HUES48 (cell line): ENCODE measurements at regions not wholly inside any gene's neighbourhood (a gene's known extent, or its start where the extent isn't known, plus 50 kb on each side); places are given as distances from the start of the nearest gene placed in this dataset.

Experiments
- H3K27ac ChIP-seq: one replicate; pipeline ENCODE4 v1.7.0; 2013; ENCODE audit warnings: low read depth, low read length, inconsistent platforms
- H3K27me3 ChIP-seq: 2 replicates; pipeline ENCODE4 v1.6.1; 2013; ENCODE audit warnings: mild to moderate bottlenecking, low read length; ENCODE audit not compliant: control insufficient read depth, insufficient read depth
- H3K36me3 ChIP-seq: 2 replicates; pipeline ENCODE4 v1.6.1; 2013; ENCODE audit warnings: low read length; ENCODE audit not compliant: control insufficient read depth, insufficient read depth
- H3K4me1 ChIP-seq: 2 replicates; pipeline ENCODE4 v1.6.1; 2013; ENCODE audit warnings: mild to moderate bottlenecking, low read length; ENCODE audit not compliant: control insufficient read depth, insufficient read depth
- H3K4me3 ChIP-seq: 2 replicates; pipeline ENCODE4 v1.5.1; 2013; ENCODE audit warnings: mild to moderate bottlenecking, low read depth, low read length
- H3K9ac ChIP-seq: 2 replicates; pipeline ENCODE4 v1.6.1; 2013; ENCODE audit warnings: mild to moderate bottlenecking, low read depth, low read length, moderate library complexity
- H3K9me3 ChIP-seq: 2 replicates; pipeline ENCODE4 v1.6.1; 2013; ENCODE audit warnings: low read length; ENCODE audit not compliant: control insufficient read depth, insufficient read depth

- Histone ChIP-seq H3K4me1 (peaks cover 28% of the 10 kb centered on the region), H3K36me3 (no peaks in the 10 kb centered on the region), H3K27ac (no peak overlapping the region), H3K9ac (no peak overlapping the region), H3K9me3 (no peaks in the 10 kb centered on the region), H3K27me3 (no peaks in the 10 kb centered on the region), H3K4me3 (no peak overlapping the region)
These were observed 249.3 kb upstream of the ZNF717 start for GRCh38 chr3:76034649-76035048.

GRCh38 chr3:76035117-76035516 lies 249.8 kb upstream of the ZNF717 start:
- Histone ChIP-seq H3K4me3 (no peak overlapping the region), H3K36me3 (no peaks in the 10 kb centered on the region), H3K27me3 (no peaks in the 10 kb centered on the region), H3K9ac (no peak overlapping the region), H3K9me3 (no peaks in the 10 kb centered on the region), H3K27ac (no peak overlapping the region), H3K4me1 (peaks cover 32% of the 10 kb centered on the region)

GRCh38 chr3:76038949-76039348 lies 253.6 kb upstream of the ZNF717 start:
- H3K27ac ChIP-seq: peak overlapping the region; percentile 96
- no peaks in the 10 kb centered on the region for H3K9me3 ChIP-seq
- no peaks in the 10 kb centered on the region for H3K36me3 ChIP-seq
- no peak overlapping the region for H3K4me3 ChIP-seq
- no peaks in the 10 kb centered on the region for H3K27me3 ChIP-seq
- peak overlapping the region; percentile 60 for H3K9ac ChIP-seq
- H3K4me1 ChIP-seq: peaks cover 64% of the 10 kb centered on the region

GRCh38 chr3:76039431-76039830 lies 254.1 kb upstream of the ZNF717 start:
- H3K27ac ChIP-seq: peak overlapping the region; percentile 96
- H3K27me3 ChIP-seq: no peaks in the 10 kb centered on the region
- no peaks in the 10 kb centered on the region for H3K9me3 ChIP-seq
- peak overlapping the region; percentile 60 for H3K9ac ChIP-seq
- H3K36me3 ChIP-seq: no peaks in the 10 kb centered on the region
- peak overlapping the region; percentile 40; the same call in 1 of the 2 replicates for H3K4me3 ChIP-seq
- H3K4me1 ChIP-seq: peaks cover 68% of the 10 kb centered on the region

GRCh38 chr3:76040946-76041345 lies 255.6 kb upstream of the ZNF717 start:
- Histone ChIP-seq H3K9ac (no peak overlapping the region), H3K36me3 (no peaks in the 10 kb centered on the region), H3K27ac (peak overlapping the region; percentile 65), H3K9me3 (no peaks in the 10 kb centered on the region), H3K4me1 (peaks cover 76% of the 10 kb centered on the region), H3K4me3 (no peak overlapping the region), H3K27me3 (no peaks in the 10 kb centered on the region)

- H3K27ac ChIP-seq: peak overlapping the region; percentile 97
- H3K27me3 ChIP-seq: no peaks in the 10 kb centered on the region
- peak overlapping the region; percentile 2; the same call in 1 of the 2 replicates for H3K4me3 ChIP-seq
- H3K4me1 ChIP-seq: peaks cover 70% of the 10 kb centered on the region
- peak overlapping the region; percentile 47; the same call in 1 of the 2 replicates for H3K9ac ChIP-seq
- no peaks in the 10 kb centered on the region for H3K9me3 ChIP-seq
- no peaks in the 10 kb centered on the region for H3K36me3 ChIP-seq
These were observed 258.4 kb upstream of the ZNF717 start for GRCh38 chr3:76043746-76044145.

- Histone ChIP-seq H3K9me3 (no peaks in the 10 kb centered on the region), H3K4me1 (peaks cover 59% of the 10 kb centered on the region), H3K27ac (peak overlapping the region; percentile 97), H3K27me3 (no peaks in the 10 kb centered on the region), H3K36me3 (no peaks in the 10 kb centered on the region), H3K9ac (peak overlapping the region; percentile 47; the same call in 1 of the 2 replicates), H3K4me3 (no peak overlapping the region)
These were observed 259.6 kb upstream of the ZNF717 start for GRCh38 chr3:76044601-76045600.

GRCh38 chr3:76047368-76047767 lies 262.0 kb upstream of the ZNF717 start:
- no peak overlapping the region for H3K9ac ChIP-seq
- H3K27me3 ChIP-seq: no peaks in the 10 kb centered on the region
- H3K4me3 ChIP-seq: no peak overlapping the region
- no peak overlapping the region for H3K27ac ChIP-seq
- no peaks in the 10 kb centered on the region for H3K36me3 ChIP-seq
- peaks cover 44% of the 10 kb centered on the region for H3K4me1 ChIP-seq
- no peaks in the 10 kb centered on the region for H3K9me3 ChIP-seq

GRCh38 chr3:76049776-76050175 lies 264.4 kb upstream of the ZNF717 start:
- H3K27me3 ChIP-seq: no peaks in the 10 kb centered on the region
- H3K36me3 ChIP-seq: no peaks in the 10 kb centered on the region
- peaks cover 25% of the 10 kb centered on the region for H3K4me1 ChIP-seq
- no peak overlapping the region for H3K27ac ChIP-seq
- no peak overlapping the region for H3K4me3 ChIP-seq
- H3K9ac ChIP-seq: no peak overlapping the region
- no peaks in the 10 kb centered on the region for H3K9me3 ChIP-seq

GRCh38 chr3:76051145-76051544 lies 265.8 kb upstream of the ZNF717 start:
- peaks cover 13% of the 10 kb centered on the region; the same call in 1 of the 2 replicates for H3K4me1 ChIP-seq
- H3K9me3 ChIP-seq: no peaks in the 10 kb centered on the region; the same call in 1 of the 2 replicates
- no peaks in the 10 kb centered on the region for H3K27me3 ChIP-seq
- H3K9ac ChIP-seq: no peak overlapping the region
- H3K27ac ChIP-seq: no peak overlapping the region
- no peaks in the 10 kb centered on the region for H3K36me3 ChIP-seq
- no peak overlapping the region for H3K4me3 ChIP-seq

GRCh38 chr3:76054404-76054803 lies 269.1 kb upstream of the ZNF717 start:
- H3K27me3 ChIP-seq: no peaks in the 10 kb centered on the region
- 0 out of 2 replicates have a peak, but pooled peaks cover 7% of the 10 kb centered on the region for H3K4me1 ChIP-seq
- H3K9me3 ChIP-seq: no peaks in the 10 kb centered on the region; the same call in 1 of the 2 replicates
- H3K36me3 ChIP-seq: no peaks in the 10 kb centered on the region
- H3K4me3 ChIP-seq: no peak overlapping the region
- H3K9ac ChIP-seq: no peak overlapping the region
- H3K27ac ChIP-seq: no peak overlapping the region
